Occipital lobe (tissue), 1 donor: ENCODE measurements at regions not wholly inside any gene's neighbourhood (a gene's known extent, or its start where the extent isn't known, plus 50 kb on each side); places are given as distances from the start of the nearest gene placed in this dataset.
"Not testable (repeated sequence)": the region's sequence is repeated elsewhere in the genome, so short reads cannot be mapped to it uniquely, and the experiment has no call there.

ENCODE experiments used
- DNase-seq: peaks from one replicate; lab custom pipeline; 2025; lab: John Stamatoyannopoulos, UW

DNA sequence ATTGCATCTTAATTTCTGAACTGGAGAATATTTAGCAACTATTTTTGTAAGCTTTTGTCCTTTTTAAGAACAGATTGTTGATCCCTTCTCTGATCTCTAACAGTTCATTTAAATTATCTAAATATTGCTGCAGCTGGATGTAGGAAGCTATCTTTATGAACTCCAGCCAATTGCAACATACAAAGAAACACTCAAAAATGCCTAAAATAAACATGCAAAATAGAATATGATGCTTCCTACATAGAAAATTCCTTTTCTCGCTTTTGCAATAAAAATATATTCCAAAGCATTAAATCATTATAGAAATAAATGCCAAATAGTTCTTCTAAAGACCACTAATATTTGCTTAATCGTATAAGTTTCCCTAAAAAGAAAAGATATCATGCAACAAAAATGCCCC, 218.6 kb downstream of the LURAP1L start:
- no peak for DNase-seq

DNA sequence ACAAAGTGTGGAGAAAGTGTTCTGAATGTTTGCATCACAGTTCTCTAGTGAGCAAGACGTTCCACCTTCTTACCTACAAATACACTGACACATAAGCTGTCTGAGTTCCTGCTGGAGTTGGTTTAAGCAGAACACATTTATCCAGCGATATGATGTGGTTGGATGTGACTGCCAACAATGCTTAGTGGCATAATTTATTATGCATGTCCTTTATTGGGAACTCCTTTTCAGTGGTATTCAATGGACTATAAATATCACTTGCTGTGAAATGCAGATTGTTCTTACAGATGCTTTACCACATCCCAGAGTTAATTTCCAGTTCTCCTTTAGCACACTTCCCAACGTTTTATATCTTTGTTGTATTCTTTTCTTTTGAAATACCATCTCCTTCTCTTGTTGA, 222.2 kb downstream of the LURAP1L start:
- no peak for DNase-seq

- DNase-seq: no peak
Measured at GRCh38 chr9:13001989-13002580, 227.3 kb downstream of the LURAP1L start.

DNA sequence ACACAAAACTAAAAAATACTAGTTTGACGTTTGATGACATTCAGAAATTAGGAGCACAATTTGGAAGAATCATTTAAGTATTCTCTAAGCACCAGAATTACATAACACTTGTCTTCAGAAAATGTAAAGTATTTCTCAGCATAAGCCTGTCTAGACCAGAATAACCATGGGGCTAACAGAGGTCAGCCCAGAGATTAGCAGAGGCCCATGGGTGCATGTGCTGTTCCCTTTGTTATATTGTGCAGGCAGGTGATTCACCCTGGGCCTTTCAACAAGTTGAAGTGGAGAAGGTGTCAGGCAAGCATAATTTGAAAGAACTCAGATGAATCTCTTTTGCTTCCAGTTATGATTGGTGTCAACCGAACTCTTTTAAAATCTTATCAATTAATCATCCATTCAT, 227.9 kb downstream of the LURAP1L start:
- DNase-seq: no peak

DNA sequence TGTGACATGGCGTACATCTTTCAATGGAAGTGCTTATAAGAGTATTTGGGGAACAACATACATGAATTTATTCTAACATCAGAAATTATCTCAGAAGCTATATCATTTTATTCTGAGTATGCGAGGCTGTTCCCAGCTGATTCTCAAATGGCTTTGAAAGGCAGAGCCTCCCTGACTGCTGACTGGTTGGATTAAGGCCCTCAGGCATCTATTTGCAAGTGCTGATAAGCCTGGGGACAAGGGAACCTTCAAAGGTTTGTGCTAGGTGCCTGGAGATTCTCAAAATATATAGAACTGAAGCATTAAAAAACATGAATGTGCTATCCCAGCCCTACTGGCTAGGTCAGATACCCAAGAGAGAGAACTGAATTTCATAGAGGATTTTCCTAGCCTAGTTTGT, 235.1 kb downstream of the LURAP1L start:
- no peak for DNase-seq

DNA sequence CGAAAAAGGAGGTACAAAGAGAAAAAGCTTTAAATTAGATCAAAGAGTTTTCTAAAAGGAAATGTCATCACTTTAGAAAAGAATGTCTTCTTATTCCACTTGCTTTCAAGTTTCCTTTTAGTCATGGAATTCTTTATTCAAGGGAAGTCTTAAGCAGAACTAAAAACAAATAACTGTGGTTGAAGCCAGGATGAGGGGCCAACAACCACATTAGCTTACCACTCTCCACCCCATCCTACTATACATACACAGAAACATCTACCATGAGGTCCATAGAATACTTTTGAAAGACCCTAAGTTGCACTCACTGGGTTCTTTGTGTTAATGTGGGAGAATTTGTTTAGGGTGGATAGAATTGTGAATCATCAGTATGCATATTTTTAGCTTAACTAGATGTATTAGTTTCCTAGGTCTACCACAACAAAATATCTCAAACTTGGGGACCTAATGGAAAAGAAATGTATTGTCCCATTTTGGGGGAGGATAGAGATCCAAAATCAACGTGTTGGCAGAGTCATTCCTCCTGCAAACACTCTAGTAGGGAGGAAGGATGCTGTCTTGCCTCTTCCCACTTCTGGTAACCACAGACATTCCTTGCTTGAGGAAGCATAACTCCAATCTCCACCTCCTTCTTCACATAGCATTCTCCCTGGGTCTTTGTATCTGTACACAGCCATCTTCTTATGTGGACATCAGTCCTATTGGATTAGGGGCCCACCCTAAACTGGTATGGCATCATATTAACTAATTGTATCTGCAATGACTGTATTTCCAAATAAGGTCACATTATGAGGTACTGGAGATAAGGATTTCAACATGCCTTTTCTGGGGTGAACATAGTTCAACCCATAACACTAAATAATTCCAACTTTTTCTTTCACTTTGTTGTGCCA, 239.4 kb downstream of the LURAP1L start:
- DNase-seq: no peak

DNA sequence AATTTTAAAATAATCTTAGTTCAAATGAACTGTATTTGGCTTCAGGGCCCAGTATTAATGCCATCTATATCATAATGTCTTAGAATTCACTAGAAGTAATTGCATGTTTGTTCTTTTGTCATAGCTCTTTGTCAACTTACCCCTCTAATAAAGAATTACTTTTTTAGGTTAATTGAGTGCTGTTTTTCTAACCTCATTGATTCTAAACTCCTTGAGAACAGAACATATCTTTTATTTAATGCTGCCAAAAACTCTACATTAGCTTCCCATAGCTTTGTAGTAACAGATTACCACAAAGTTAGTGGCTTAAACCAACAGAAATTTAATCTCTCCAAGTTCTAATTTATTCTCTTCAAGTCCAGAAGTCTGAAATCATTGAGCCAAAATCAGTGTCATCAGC, 242.4 kb downstream of the LURAP1L start:
- no peak for DNase-seq

DNA sequence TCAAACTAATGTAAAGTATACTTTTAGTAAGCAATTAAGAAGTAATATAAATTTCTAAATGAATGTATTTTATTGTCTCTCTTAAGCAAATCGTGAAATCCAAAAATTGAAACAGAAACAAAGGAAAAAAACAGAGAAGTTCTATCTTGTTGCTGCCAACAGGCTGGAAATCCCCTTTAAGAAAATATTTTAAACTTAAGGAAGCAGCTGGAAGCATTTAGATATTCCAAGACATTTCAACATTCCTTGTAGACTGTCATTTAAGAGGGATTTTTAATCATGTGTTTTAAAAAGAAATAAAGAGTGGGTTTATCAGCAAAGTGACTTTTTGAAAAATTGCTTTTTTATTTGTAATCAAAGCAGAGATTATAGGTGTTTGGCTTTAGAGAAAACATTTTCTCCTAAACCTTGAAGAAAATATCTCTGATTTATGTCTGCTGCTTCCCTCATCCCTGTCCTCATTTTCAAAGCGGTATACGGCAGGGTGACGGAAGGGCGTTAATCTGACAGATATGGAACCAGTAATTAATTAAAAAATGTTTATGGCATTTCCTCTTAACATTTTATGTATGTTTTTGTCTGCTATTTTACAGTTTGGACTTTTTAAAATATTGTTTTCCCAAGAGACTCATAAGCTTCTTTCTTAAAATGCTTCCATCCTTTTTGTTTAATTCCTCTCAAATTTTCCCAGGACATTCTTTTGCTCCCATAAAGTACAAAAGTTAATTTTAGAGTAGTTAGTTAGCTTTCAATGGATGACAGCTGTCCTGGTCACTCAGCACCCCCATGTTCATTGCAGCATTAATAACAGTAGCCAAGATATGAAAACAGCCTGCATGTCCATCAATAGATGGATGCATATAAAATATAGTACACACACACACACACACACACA, 245.6 kb downstream of the LURAP1L start:
- DNase-seq: no peak

- DNase-seq: no peak
Measured at GRCh38 chr9:13022756-13023155, 247.9 kb downstream of the LURAP1L start.

DNA sequence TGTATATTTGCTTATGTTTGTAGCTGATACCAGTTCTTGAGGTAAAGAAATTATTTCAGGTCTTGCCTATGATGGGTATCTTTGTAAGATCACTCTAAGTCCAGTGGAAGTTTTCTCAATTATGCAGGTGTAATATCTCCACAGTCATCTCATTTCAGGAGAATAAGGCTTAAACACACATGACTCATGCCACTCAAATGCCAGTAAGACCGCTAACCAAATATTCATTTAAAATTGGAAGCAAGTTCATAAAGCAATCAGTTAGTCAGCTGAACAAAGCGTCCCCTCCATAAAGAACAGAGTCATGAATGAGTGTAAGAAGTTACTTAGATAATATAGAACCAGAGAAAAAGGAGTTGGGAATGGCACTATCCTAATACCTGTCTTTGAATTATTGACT, 248.7 kb downstream of the LURAP1L start:
- DNase-seq: no peak

DNA sequence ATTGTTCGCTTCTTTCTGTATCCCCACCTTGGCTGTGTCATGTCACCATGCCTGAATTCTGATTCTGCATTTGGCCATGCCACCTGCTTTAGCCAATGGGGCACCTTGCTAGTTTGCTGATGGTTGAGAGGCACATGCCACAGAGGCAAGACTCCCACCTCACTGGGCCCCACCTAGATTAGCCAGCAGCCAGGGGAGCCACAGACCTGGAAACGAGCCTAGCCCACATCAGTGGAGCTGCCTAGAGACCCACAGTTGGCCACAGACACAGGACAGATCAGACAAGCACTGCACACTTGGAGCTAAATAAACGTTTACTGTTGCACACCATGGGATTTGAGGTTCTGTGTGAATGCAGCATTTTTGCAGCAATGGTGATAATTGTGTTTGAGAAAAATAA, 252.1 kb downstream of the LURAP1L start:
- no peak for DNase-seq

DNA sequence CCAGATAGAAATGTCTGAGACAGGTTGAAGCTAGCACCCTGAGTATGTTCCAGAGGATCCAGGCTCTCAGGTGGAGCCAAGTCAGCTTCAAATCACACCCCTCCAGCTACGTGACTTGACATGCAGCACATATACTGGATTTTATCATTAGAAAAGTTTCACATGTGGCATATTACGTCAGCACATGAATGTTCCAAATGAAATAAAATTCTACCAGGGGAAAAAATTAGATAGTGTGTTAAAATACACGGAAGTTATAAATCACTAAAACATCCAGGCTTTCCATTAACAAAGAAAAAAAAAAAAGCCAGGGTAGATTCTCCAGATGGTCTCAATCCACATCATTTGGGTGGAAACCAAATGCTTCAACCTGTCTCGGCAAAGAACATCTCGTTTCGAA, 251.6 kb downstream of the MPDZ start:
- no peak for DNase-seq

DNA sequence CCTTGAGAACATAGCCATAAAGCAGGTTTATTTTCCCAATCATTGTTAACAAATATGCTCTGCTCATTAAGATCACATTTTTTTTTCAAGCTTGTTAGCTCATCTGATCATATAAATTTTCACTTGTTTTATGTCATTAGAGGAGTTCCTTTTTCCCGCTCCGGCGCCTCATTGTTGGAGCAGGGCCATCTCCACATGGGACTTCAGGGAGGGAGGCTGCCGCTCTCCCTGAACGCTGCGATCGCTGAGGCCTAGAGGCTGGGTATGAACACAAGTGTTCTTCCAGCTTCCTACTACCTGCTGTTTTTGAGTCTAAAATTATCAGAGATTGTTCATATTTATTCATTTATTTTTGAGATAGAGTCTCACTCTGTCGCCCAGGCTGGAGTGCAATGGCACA, 246.9 kb downstream of the MPDZ start:
- no peak for DNase-seq

- DNase-seq: peak; percentile 42
Measured at GRCh38 chr9:13033959-13034693, 245.4 kb downstream of the MPDZ start.

DNA sequence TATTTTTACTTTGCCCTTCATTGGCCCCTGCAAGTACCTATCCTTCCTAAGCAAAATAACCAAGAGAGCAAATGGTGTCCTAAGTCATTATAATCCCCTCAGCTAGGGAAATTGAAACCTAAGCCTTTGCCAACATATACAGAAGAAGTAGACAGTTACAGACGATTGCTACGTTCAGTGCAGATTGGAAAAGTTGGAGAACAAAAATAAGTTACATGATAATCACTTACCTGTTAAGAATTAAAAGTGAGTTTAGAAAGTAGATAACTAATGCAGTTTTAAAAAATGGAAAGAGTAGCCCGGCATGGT, 244.8 kb downstream of the MPDZ start:
- DNase-seq: no peak

- DNase-seq: no peak
Measured at GRCh38 chr9:13035822-13036221, 243.7 kb downstream of the MPDZ start.

DNA sequence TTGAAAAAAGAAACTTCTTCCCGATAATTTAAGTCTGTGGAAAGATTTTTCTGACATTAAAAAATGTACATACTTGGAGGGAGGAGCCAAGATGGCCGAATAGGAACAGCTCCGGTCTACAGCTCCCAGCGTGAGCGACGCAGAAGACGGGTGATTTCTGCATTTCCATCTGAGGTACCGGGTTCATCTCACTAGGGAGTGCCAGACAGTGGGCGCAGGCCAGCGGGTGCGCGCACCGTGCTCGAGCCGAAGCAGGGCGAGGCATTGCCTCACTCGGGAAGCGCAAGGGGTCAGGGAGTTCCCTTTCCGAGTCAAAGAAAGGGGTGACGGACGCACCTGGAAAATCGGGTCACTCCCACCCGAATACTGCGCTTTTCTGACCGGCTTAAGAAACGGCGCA, 241.7 kb downstream of the MPDZ start:
- not testable (repeated sequence) for DNase-seq

GRCh38 chr9:13047827-13048587, 231.5 kb downstream of the MPDZ start:
- DNase-seq: no peak

DNA sequence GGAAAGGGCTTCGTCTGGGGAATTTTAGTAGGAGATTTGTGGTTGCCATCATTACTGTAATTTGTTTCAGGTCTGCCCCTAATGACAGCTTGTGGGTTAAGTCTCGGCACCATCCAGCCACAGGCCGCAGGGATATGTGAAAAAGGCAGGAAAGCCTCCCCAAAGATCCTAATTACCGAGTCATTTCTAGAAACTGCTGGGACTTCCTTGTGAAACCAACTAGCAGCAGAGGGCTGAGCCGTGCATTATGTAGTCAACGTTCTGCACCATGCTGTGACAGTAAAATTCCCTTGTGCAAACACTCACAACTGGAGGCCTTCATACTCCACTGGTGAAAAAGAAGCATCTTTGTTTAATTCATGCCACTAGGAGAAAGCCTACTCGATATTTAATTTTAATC, 230.3 kb downstream of the MPDZ start:
- DNase-seq: no peak

GRCh38 chr9:13053504-13053903, 226.0 kb downstream of the MPDZ start:
- DNase-seq: no peak

DNA sequence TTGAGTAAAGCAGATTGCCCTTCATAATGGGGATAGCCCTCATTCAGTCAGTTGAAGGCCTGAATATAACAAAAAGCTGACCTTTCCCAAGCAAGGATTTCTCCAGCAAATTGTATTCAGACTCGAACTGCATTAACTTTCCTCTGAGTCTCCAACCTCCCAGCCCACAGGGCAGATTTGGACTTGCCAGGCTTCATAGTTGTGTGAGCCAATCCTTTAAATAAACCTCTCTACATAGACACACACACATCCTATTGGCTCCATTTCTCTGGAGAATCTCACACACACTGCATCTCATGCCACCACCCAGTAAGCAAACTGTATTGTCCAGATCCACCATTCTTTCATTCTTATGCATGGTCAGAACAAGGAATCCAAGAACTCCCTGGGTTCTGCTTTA, 225.1 kb downstream of the MPDZ start:
- no peak for DNase-seq
